Adrenal gland (tissue), 5 donors: ENCODE measurements at regions not wholly inside any gene's neighbourhood (a gene's known extent, or its start where the extent isn't known, plus 50 kb on each side); places are given as distances from the start of the nearest gene placed in this dataset.

ENCODE experiments used
- CTCF ChIP-seq, 6 experiments: fragments of 450-650 bp in 4 of 6; fragments of 200-600 bp in 2 of 6; sonication (generic) in 1 of 6; IDR thresholded peaks; 1 replicate in 5 of 6; 2 replicates in 1 of 6; pipeline versions ENCODE4 v1.5.1 to v1.8.0; 2016 to 2021; ENCODE audit warnings: antibody characterized with exemption in 6 of 6, mild to moderate bottlenecking in 2 of 6, moderate library complexity in 1 of 6
- POLR2A ChIP-seq, 2 donors: fragments of 450-650 bp; IDR thresholded peaks; one replicate each; pipeline ENCODE4 v1.6.1; 2017; ENCODE audit warnings: antibody characterized with exemption in 2 of 2, mild to moderate bottlenecking in 2 of 2, moderate library complexity in 1 of 2
- donor health status: DM: no; HTN: no; CAD: no.

DNA sequence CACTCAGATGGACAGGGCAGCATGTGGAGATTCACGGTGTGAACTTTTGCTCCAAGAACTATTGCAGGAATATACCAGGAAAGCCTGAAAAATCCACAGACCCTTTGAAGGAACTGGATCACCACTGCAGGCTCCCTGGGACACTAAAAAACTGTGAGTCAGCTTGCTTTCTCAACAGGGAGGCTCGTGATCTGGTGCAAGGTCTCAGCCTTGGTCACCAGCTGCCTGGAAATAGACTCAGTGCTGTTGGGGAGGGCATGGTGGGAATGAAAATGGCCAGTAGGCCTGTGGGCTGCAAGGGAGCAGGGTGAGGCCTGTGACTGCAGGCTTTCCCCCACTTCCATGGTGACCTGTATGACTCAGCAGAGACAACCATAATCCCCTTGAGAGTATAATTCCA is 426.4 kb upstream of the RPS6KA3 start:
- TF ChIP-seq POLR2A (IDR thresholded peaks at IDR 0.05) (no peak), CTCF (IDR thresholded peaks at IDR 0.05) (no peak)
